Hindlimb muscle (tissue), 1 donor: ENCODE measurements at regions not wholly inside any gene's neighbourhood (a gene's known extent, or its start where the extent isn't known, plus 50 kb on each side); places are given as distances from the start of the nearest gene placed in this dataset.

ENCODE experiments used
- DNase-seq: peaks from one replicate; pipeline ENCODE4 v3.0.0-alpha.2; 2013

- no peak for DNase-seq
Observed at GRCh38 chr6:169339025-169339424, 85.4 kb upstream of the THBS2 start.

- DNase-seq = no peak
Observed at GRCh38 chr6:169337886-169338445, 84.3 kb upstream of the THBS2 start.

- no peak for DNase-seq
Observed at GRCh38 chr6:169335301-169335700, 81.7 kb upstream of the THBS2 start.

- DNase-seq = no peak
Observed at GRCh38 chr6:169332250-169332649, 78.6 kb upstream of the THBS2 start.

- DNase-seq = no peak
Observed at GRCh38 chr6:169328112-169328801, 74.6 kb upstream of the THBS2 start.

- DNase-seq = no peak
Observed at GRCh38 chr6:169326067-169326799, 72.6 kb upstream of the THBS2 start.

GRCh38 chr6:169324656-169325459, 71.2 kb upstream of the THBS2 start:
- no peak for DNase-seq

GRCh38 chr6:169324086-169324485, 70.4 kb upstream of the THBS2 start:
- DNase-seq = no peak

GRCh38 chr6:169323221-169323620, 69.6 kb upstream of the THBS2 start:
- DNase-seq = no peak

GRCh38 chr6:169321546-169321945, 67.9 kb upstream of the THBS2 start:
- no peak for DNase-seq

GRCh38 chr6:169320013-169320412, 66.4 kb upstream of the THBS2 start:
- no peak for DNase-seq

- no peak for DNase-seq
Observed at GRCh38 chr6:169317441-169318202, 64.0 kb upstream of the THBS2 start.

GRCh38 chr6:169316651-169317050, 63.0 kb upstream of the THBS2 start:
- DNase-seq = no peak

- DNase-seq = no peak
Observed at GRCh38 chr6:169315830-169316614, 62.4 kb upstream of the THBS2 start.

GRCh38 chr6:169313347-169314010, 59.8 kb upstream of the THBS2 start:
- no peak for DNase-seq

GRCh38 chr6:169312658-169313346, 59.2 kb upstream of the THBS2 start:
- no peak for DNase-seq

GRCh38 chr6:169310983-169311382, 57.3 kb upstream of the THBS2 start:
- DNase-seq = no peak
